ENCODE measurements at regions not wholly inside any gene's neighbourhood (a gene's known extent, or its start where the extent isn't known, plus 50 kb on each side); places are given as distances from the start of the nearest gene placed in this dataset.

DNA sequence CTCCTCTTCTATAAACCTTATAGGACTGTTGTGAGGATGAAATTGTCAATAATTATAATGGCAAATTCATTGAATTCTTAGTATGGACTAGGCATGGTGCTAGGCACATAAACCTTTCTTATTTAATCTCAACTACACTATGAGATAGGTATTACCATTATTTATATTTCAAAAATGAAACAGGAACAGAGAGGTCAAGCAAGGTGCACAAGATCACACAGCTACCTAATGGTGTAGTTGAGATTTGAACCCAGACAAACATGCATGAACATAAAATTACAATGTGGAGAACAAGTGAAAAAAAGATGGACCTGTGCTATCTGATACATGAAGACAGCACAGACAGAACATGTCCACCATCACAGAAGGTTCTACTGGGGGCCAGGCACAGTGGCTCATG lies 156.7 kb downstream of the AXIN2 start:
- in situ Hi-C loops (cut with HindIII; ENCODE audit: low pct_ligation_motif_present, low sequenced_read_pairs): no loop called here
- Histone ChIP-seq H3K27ac (no peak overlapping the region), H3K27me3 (replicated peaks) (no peaks in the 10 kb centered on the region), H3K36me3 (replicated peaks) (no peaks in the 10 kb centered on the region), H3K4me3 (ENCODE audit: low read depth, low read length) (no peak overlapping the region)
- no peak for DNase-seq
- TF ChIP-seq CTCF (IDR thresholded peaks at IDR 0.05; ENCODE audit: low read depth, low read length, missing control alignments): no peak

DNA sequence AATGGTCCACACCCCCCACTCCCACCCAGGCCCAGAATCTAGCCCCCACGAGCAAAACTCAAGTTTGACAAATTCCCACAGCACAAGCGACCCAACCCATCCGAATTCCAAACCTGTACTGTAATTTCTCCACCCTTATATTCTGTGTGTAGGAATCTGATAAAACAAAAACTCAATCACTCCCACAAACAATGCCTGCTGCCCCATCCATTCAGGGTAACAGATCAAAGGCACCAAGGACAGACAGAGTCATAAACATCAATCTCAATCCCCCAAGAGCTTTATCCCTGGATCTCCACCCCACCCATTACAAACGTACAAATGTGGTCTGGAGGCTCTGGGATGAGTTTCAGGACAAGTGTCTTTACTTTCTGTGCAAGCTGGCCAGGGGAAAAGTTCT lies 157.8 kb downstream of the AXIN2 start:
- no peak for TF ChIP-seq CTCF (IDR thresholded peaks at IDR 0.05; ENCODE audit: low read depth, low read length, missing control alignments)
- no peak overlapping the region for H3K27ac ChIP-seq
- in situ Hi-C loops (cut with HindIII; ENCODE audit: low pct_ligation_motif_present, low sequenced_read_pairs): no loop called here
- H3K36me3 ChIP-seq (replicated peaks): no peaks in the 10 kb centered on the region
- no peaks in the 10 kb centered on the region for H3K27me3 ChIP-seq (replicated peaks)
- no peak for DNase-seq
- no peak overlapping the region for H3K4me3 ChIP-seq (ENCODE audit: low read depth, low read length)

DNA sequence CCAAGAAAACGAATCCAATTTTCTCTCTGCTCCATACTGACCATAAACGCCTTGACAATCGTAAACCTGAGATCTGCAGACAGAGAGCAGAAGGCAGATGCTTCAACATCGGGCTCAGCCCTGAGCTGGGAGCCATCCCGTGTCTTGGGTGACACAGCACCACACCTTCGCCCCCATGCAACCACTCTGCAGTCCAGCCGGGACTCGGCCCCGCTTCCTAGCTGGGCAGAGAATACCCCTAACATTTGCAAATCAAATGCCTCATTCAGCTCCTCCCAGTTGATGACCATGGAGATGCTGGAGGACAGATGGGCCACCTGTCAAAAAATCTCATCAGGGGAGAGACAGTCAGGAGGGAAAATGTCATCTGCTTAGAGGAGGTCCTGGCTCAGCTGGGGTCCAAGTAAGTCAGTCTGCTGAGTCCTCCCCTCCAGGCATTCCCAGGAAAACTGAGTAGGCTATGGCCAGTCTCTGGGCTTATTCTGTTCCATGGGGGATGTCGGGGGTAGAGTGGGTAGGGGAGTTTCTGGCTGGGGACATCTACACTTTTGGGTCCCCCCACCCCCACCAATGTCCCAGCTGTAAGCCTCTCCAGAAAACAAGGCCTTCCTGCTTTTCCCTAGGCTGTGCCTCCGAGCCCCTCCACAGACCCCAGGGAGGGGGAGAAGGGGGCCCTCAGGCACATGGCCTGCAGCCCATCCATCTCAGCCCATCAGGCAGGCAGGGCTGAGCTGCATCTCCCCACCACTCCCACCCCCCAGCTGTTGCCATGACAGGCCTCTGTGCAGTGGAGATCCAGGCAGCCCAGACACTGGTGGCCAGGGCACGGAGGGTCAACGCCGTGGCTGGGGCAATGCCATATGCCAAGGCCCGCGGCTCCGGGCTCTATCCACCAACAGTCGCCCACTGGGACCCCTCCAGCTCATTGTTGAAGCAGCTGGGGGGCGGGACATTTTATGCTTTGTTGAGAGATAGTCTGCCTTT lies 158.6 kb downstream of the AXIN2 start:
- H3K4me3 ChIP-seq (ENCODE audit: low read depth, low read length): no peak overlapping the region
- no peak for TF ChIP-seq CTCF (IDR thresholded peaks at IDR 0.05; ENCODE audit: low read depth, low read length, missing control alignments)
- in situ Hi-C loops (cut with HindIII; ENCODE audit: low pct_ligation_motif_present, low sequenced_read_pairs): no loop called here

GRCh38 chr17:65401561-65401960 lies 159.9 kb downstream of the AXIN2 start:
- no peak for DNase-seq
- in situ Hi-C loops (cut with HindIII; ENCODE audit: low pct_ligation_motif_present, low sequenced_read_pairs): no loop called here
- TF ChIP-seq CTCF (IDR thresholded peaks at IDR 0.05; ENCODE audit: low read depth, low read length, missing control alignments): no peak
- Histone ChIP-seq H3K27me3 (replicated peaks) (no peaks in the 10 kb centered on the region), H3K4me3 (ENCODE audit: low read depth, low read length) (no peak overlapping the region), H3K36me3 (replicated peaks) (no peaks in the 10 kb centered on the region), H3K27ac (no peak overlapping the region)

More for the DNA sequence above, 158.6 kb downstream of the AXIN2 start:
- Histone ChIP-seq H3K27ac (no peak overlapping the region), H3K27me3 (replicated peaks) (no peaks in the 10 kb centered on the region), H3K36me3 (replicated peaks) (no peaks in the 10 kb centered on the region)
- no peak for DNase-seq

- no peaks in the 10 kb centered on the region for H3K36me3 ChIP-seq (replicated peaks)
- no peak for TF ChIP-seq CTCF (IDR thresholded peaks at IDR 0.05; ENCODE audit: low read depth, low read length, missing control alignments)
- H3K27ac ChIP-seq: no peak overlapping the region
- H3K4me3 ChIP-seq (ENCODE audit: low read depth, low read length): no peak overlapping the region
- H3K27me3 ChIP-seq (replicated peaks): no peaks in the 10 kb centered on the region
- no peak for DNase-seq
- in situ Hi-C loops (cut with HindIII; ENCODE audit: low pct_ligation_motif_present, low sequenced_read_pairs): no loop called here
Observed at GRCh38 chr17:65400701-65401100, 160.7 kb downstream of the AXIN2 start.

All from brain microvascular endothelial cell (primary cell).